H1 (cell line): ENCODE measurements at regions not wholly inside any gene's neighbourhood (a gene's known extent, or its start where the extent isn't known, plus 50 kb on each side); places are given as distances from the start of the nearest gene placed in this dataset.

Source experiments
- POLR2A ChIP-seq, 2 experiments: IDR thresholded peaks; 1 replicate in 1 of 2; 2 replicates in 1 of 2; pipeline ENCODE4 v1.6.1; 2011; ENCODE audit warnings: low read depth in 2 of 2, low read length in 2 of 2, mild to moderate bottlenecking in 2 of 2; ENCODE audit errors: control extremely low read depth in 1 of 2
- POLR2AphosphoS5 ChIP-seq: IDR thresholded peaks from 2 replicates; pipeline ENCODE4 v1.6.1; 2011; ENCODE audit warnings: low read depth, low read length
- RFX5 ChIP-seq: IDR thresholded peaks from 2 replicates; pipeline ENCODE4 v1.6.1; 2011; ENCODE audit warnings: low read depth, low read length, improper control_type of control experiment, borderline replicate concordance

DNA sequence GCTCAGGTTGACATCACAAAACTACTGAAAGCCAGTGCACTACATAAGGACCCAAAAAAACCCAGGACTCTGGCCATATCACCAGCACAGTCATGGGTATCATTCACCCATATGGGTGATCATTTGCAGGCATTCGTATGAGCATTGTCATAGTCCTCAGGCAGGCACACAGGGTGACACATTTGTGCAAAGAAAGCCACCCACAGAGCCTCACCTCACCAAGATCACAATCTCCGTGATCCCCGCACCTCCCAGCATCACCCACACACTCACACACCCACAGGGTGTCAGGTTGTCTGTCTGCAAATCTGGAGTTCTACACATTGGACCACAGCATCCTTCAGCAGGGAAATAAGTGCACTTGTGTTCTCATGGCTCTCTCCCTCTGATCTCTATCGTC, 166.0 kb upstream of the LPP start:
- TF ChIP-seq RFX5 (no peak), POLR2AphosphoS5 (no peak), POLR2A (IDR thresholded peaks at IDR 0.05; ENCODE audit: control extremely low read depth in 1 of 2, low read depth in 2 of 2, low read length in 2 of 2) (no peak)
